ENCODE measurements at regions not wholly inside any gene's neighbourhood (a gene's known extent, or its start where the extent isn't known, plus 50 kb on each side); places are given as distances from the start of the nearest gene placed in this dataset.
A peak's percentile ranks its signal among the peaks of the same experiment; 100 is the strongest.

GRCh38 chr4:81650606-81651242, 179.0 kb upstream of the RASGEF1B start:
- no peak for DNase-seq

GRCh38 chr4:81648576-81649275, 177.0 kb upstream of the RASGEF1B start:
- no peak for DNase-seq

- no peak for DNase-seq
These were observed 175.7 kb upstream of the RASGEF1B start for GRCh38 chr4:81647388-81647787.

- DNase-seq, result no peak
These were observed 170.8 kb upstream of the RASGEF1B start for GRCh38 chr4:81642543-81642942.

GRCh38 chr4:81639248-81639647, 167.5 kb upstream of the RASGEF1B start:
- no peak for DNase-seq

- DNase-seq, result no peak
These were observed 167.0 kb upstream of the RASGEF1B start for GRCh38 chr4:81638698-81639097.

- DNase-seq, result no peak
These were observed 164.0 kb upstream of the RASGEF1B start for GRCh38 chr4:81635739-81636138.

GRCh38 chr4:81634766-81635549, 163.3 kb upstream of the RASGEF1B start:
- DNase-seq, result no peak

- no peak for DNase-seq
These were observed 162.5 kb upstream of the RASGEF1B start for GRCh38 chr4:81634165-81634564.

GRCh38 chr4:81632581-81633299, 161.0 kb upstream of the RASGEF1B start:
- DNase-seq, result no peak

GRCh38 chr4:81631958-81632441, 160.3 kb upstream of the RASGEF1B start:
- peak; percentile 2 for DNase-seq

GRCh38 chr4:81629366-81629765, 157.7 kb upstream of the RASGEF1B start:
- DNase-seq, result no peak

- no peak for DNase-seq
These were observed 156.8 kb upstream of the RASGEF1B start for GRCh38 chr4:81628489-81628888.

- no peak for DNase-seq
These were observed 155.9 kb upstream of the RASGEF1B start for GRCh38 chr4:81627590-81627989.

GRCh38 chr4:81626851-81627250, 155.1 kb upstream of the RASGEF1B start:
- no peak for DNase-seq

- no peak for DNase-seq
These were observed 154.0 kb upstream of the RASGEF1B start for GRCh38 chr4:81625422-81626417.

- no peak for DNase-seq
These were observed 151.7 kb upstream of the RASGEF1B start for GRCh38 chr4:81623434-81623833.

GRCh38 chr4:81622474-81623184, 150.9 kb upstream of the RASGEF1B start:
- DNase-seq, result no peak

- DNase-seq, result no peak
These were observed 150.3 kb upstream of the RASGEF1B start for GRCh38 chr4:81622028-81622427.

GRCh38 chr4:81621490-81621889, 149.8 kb upstream of the RASGEF1B start:
- no peak for DNase-seq

GRCh38 chr4:81620442-81620841, 148.7 kb upstream of the RASGEF1B start:
- no peak for DNase-seq
